ENCODE measurements at regions not wholly inside any gene's neighbourhood (a gene's known extent, or its start where the extent isn't known, plus 50 kb on each side); places are given as distances from the start of the nearest gene placed in this dataset.

- FAIRE-seq, result no peak
- Histone ChIP-seq H2AK5ac (ENCODE audit: low read depth, low read length) (no peak overlapping the region), H3K23ac (ENCODE audit: insufficient read length) (no peak overlapping the region), H3K56ac (replicated peaks; ENCODE audit: insufficient read length, low read depth, low read length) (no peak overlapping the region), H3K9me3 (ENCODE audit: insufficient read depth in 2 of 2, low read depth in 1 of 2, low read length in 1 of 2) (no peaks in the 10 kb centered on the region), H3K14ac (ENCODE audit: insufficient read length) (no peak overlapping the region), H3K4me2 (ENCODE audit: insufficient read depth in 1 of 2, low read depth in 2 of 2, low read length in 2 of 2) (no peak overlapping the region), H3K23me2 (ENCODE audit: low read depth, low read length) (no peaks in the 10 kb centered on the region), H3K27me3 (replicated peaks in 1 of 4; ENCODE audit: control insufficient read depth in 3 of 4, extremely low read depth in 1 of 4, insufficient read depth in 3 of 4, low read length in 3 of 4) (no peaks in the 10 kb centered on the region), H3K79me1 (ENCODE audit: low read depth, low read length) (no peaks in the 10 kb centered on the region), H3K9ac (replicated peaks in 1 of 4; ENCODE audit: extremely low read depth in 1 of 4, low read depth in 3 of 4, low read length in 3 of 4) (no peak overlapping the region), H4K5ac (ENCODE audit: insufficient read length, low read depth, low read length) (no peak overlapping the region), H3K18ac (ENCODE audit: extremely low read depth, low read length) (no peak overlapping the region), H4K8ac (ENCODE audit: extremely low read depth, insufficient read depth, low read length) (no peak overlapping the region), H2BK5ac (ENCODE audit: low read depth, low read length) (no peak overlapping the region), H2BK120ac (replicated peaks; ENCODE audit: low read depth, low read length) (no peak overlapping the region), H3K36me3 (ENCODE audit: control insufficient read depth in 2 of 4, insufficient read depth in 4 of 4, low read length in 3 of 4) (no peaks in the 10 kb centered on the region), H3K27ac (ENCODE audit: low read depth, low read length) (no peak overlapping the region), H3K4me1 (replicated peaks in 1 of 4; ENCODE audit: control insufficient read depth in 3 of 4, insufficient read depth in 4 of 4, low read length in 3 of 4) (0 out of 7 replicates have a peak, but pooled peaks cover 0 to 2% (median 0%) of the 10 kb centered on the region in 4 experiments), H2BK12ac (ENCODE audit: low read depth, low read length) (no peak overlapping the region), H2BK15ac (ENCODE audit: low read length) (no peak overlapping the region), H3K79me2 (ENCODE audit: control insufficient read depth in 1 of 2, insufficient read depth in 2 of 2, low read length in 2 of 2) (peaks cover 0 to 20% of the 10 kb centered on the region in 2 experiments; a peak in 2 of 4 replicates), H3K4me3 (ENCODE audit: extremely low read depth in 1 of 4, insufficient read depth in 2 of 4, low read depth in 3 of 4, low read length in 4 of 4) (no peak overlapping the region), H4K20me1 (replicated peaks in 1 of 2; ENCODE audit: control insufficient read depth in 1 of 2, insufficient read depth in 2 of 2, low read length in 2 of 2) (no peaks in the 10 kb centered on the region), H2AFZ (ENCODE audit: low read length) (no peak overlapping the region), H3K4ac (replicated peaks; ENCODE audit: insufficient read length, low read depth, low read length) (no peak overlapping the region), H4K91ac (replicated peaks; ENCODE audit: insufficient read length, low read length) (no peak overlapping the region), H2BK20ac (ENCODE audit: low read length) (no peak overlapping the region)
- TF ChIP-seq CREB1 (IDR thresholded peaks at IDR 0.05), result no peak
- TF ChIP-seq NANOG (IDR thresholded peaks at IDR 0.05; ENCODE audit: insufficient read depth, low read depth, low read length, poor library complexity, severe bottlenecking), result no peak
- TF ChIP-seq POLR2A (IDR thresholded peaks at IDR 0.05; ENCODE audit: control extremely low read depth in 1 of 2, low read depth in 2 of 2, low read length in 2 of 2), result no peak
- TF ChIP-seq KDM4A (IDR thresholded peaks at IDR 0.05; ENCODE audit: low read depth, low read length, severe bottlenecking), result no peak
- TF ChIP-seq FOSL1 (IDR thresholded peaks at IDR 0.05; ENCODE audit: insufficient read depth, low read depth, low read length), result no peak
- no peak for TF ChIP-seq GABPA (IDR thresholded peaks at IDR 0.05; ENCODE audit: borderline replicate concordance, insufficient read depth, low read length)
- CTCF ChIA-PET (ENCODE audit: partially characterized antibody), result interaction anchor here (1.2 to 1.4 kb wide), 3 partner anchors 12 to 34 kb away, joined by 3 to 5 read pairs (median 4); no protein-coding TSS in a partner anchor
- POLR2A ChIA-PET (ENCODE audit: partially characterized antibody), result no interaction called here
- DNase-seq (ENCODE audit: low read depth in 1 of 2, low spot score in 2 of 2), result no peak
- 71% methylated on average over 1 of the region's 1 CpG; no CpG with 5 or more reads in 1 of the 2 experiments for WGBS, 2 experiments (ENCODE audit: extremely low coverage in 1 of 2, insufficient coverage in 1 of 2, insufficient read length in 1 of 2, insufficient replicate concordance in 2 of 2, low coverage in 1 of 2, low lambda C conversion rate in 2 of 2, missing lambda C conversion rate in 1 of 2)
These were observed 138.4 kb downstream of the FAT3 start for GRCh38 chr11:92362989-92363388.
